AG04450 (cell line): ENCODE measurements at regions not wholly inside any gene's neighbourhood (a gene's known extent, or its start where the extent isn't known, plus 50 kb on each side); places are given as distances from the start of the nearest gene placed in this dataset.

Source experiments
- CTCF ChIA-PET: fragments of 300-600, 350-600 bp; formaldehyde crosslinking; extraction: SDS; loops from one replicate; lab custom pipeline; 2022; ENCODE audit warnings: antibody characterized with exemption, inconsistent platforms; lab: Charles Lee
- POLR2A ChIA-PET: fragments of 350-600 bp; formaldehyde crosslinking; extraction: SDS; loops from one replicate; lab custom pipeline; 2021; ENCODE audit warnings: antibody characterized with exemption, inconsistent platforms; lab: Yijun Ruan, JAX
- DNase-seq: peaks from one replicate; pipeline ENCODE4 v3.0.0-alpha.2; 2011; ENCODE audit warnings: low read depth, low spot score
- H3K27ac ChIP-seq: one replicate; pipeline ENCODE4 v1.5.1; 2012; ENCODE audit warnings: low read depth, low read length, control low read depth
- H3K27me3 ChIP-seq: one replicate; pipeline ENCODE4 v1.6.0; 2012; ENCODE audit warnings: low read length; ENCODE audit not compliant: control insufficient read depth, insufficient read depth
- H3K4me3 ChIP-seq: 2 replicates; pipeline ENCODE4 v1.5.1; 2011; ENCODE audit warnings: mild to moderate bottlenecking, low read depth, low read length, control low read depth
- H3K9me3 ChIP-seq: 2 replicates; pipeline ENCODE4 v1.5.1; 2012; ENCODE audit warnings: low read length; ENCODE audit not compliant: control insufficient read depth, insufficient read depth
- TF ChIP-seq, protein P1 (sequence below): IDR thresholded peaks from 2 replicates; pipeline ENCODE4 v1.5.1; 2011; ENCODE audit warnings: low read depth, low read length, control low read depth, inconsistent platforms

DNA sequence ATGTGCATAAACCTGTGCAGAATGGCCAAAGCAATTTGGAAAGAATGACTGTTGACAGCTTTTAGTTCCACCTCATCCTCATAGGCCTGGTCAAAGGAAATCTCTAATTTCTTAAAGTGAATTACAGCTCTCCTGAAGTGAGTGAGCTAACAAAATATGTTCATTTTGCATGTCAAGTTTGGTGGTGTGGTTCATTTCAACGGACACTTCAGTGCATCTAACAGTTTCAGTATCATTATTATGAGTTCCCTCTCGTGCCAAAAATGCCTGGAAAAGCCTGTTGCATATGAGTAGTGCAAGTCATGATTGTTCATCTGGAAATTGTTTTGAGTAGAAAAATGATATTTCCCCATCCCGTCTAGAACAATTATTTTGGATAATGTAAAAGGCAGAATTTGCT is 53.2 kb upstream of the HMHB1 start:
- peak; percentile 50 for DNase-seq
- ChIA-PET POLR2A (interaction anchor here (0.6 to 1.4 kb wide), 3 partner anchors 9 to 71 kb away, joined by 3 to 4 read pairs (median 3); no protein-coding TSS in a partner anchor), CTCF (interaction anchor here (0.6 to 1.0 kb wide), 3 partner anchors 384 to 870 kb away, joined by 3 read pairs; no protein-coding TSS in a partner anchor)

DNA sequence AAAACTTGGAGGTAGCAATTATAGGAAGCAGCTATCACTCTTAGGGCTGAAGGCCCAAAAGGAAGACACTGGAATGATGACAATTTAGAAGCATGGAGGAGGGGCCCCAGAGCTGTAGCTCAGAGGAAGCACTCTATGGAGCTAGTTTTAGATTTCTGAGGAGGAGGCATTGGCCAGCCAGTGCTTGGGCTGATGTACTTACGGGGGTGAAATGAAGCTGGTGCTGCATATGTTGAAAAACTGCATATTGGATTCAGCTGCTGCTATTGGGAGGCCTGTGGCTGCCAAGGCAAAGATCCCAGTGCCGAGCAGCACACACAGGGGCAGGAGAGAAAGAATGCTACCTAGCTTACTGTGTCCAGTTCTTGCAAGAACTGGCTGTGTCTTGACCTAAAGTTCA is 53.9 kb upstream of the HMHB1 start:
- H3K27ac ChIP-seq, result no peak overlapping the region
- POLR2A ChIA-PET, result interaction anchor here (0.6 to 1.4 kb wide), 2 partner anchors 13 to 71 kb away, joined by 3 to 4 read pairs; no protein-coding TSS in a partner anchor
- no peak for DNase-seq
- no peaks in the 10 kb centered on the region for H3K27me3 ChIP-seq
- no peak overlapping the region for H3K4me3 ChIP-seq
- CTCF ChIA-PET, result interaction anchor here (1.2 kb wide), 1 partner anchor 67 kb away, joined by 3 read pairs; no protein-coding TSS in a partner anchor
- TF ChIP-seq, protein P1, sequence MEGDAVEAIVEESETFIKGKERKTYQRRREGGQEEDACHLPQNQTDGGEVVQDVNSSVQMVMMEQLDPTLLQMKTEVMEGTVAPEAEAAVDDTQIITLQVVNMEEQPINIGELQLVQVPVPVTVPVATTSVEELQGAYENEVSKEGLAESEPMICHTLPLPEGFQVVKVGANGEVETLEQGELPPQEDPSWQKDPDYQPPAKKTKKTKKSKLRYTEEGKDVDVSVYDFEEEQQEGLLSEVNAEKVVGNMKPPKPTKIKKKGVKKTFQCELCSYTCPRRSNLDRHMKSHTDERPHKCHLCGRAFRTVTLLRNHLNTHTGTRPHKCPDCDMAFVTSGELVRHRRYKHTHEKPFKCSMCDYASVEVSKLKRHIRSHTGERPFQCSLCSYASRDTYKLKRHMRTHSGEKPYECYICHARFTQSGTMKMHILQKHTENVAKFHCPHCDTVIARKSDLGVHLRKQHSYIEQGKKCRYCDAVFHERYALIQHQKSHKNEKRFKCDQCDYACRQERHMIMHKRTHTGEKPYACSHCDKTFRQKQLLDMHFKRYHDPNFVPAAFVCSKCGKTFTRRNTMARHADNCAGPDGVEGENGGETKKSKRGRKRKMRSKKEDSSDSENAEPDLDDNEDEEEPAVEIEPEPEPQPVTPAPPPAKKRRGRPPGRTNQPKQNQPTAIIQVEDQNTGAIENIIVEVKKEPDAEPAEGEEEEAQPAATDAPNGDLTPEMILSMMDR, result no peak
- H3K9me3 ChIP-seq, result no peaks in the 10 kb centered on the region

More for the DNA sequence above, 53.2 kb upstream of the HMHB1 start:
- Histone ChIP-seq H3K4me3 (no peak overlapping the region), H3K27ac (no peak overlapping the region), H3K27me3 (no peaks in the 10 kb centered on the region), H3K9me3 (no peaks in the 10 kb centered on the region)
- TF ChIP-seq, protein P1, result no peak

DNA sequence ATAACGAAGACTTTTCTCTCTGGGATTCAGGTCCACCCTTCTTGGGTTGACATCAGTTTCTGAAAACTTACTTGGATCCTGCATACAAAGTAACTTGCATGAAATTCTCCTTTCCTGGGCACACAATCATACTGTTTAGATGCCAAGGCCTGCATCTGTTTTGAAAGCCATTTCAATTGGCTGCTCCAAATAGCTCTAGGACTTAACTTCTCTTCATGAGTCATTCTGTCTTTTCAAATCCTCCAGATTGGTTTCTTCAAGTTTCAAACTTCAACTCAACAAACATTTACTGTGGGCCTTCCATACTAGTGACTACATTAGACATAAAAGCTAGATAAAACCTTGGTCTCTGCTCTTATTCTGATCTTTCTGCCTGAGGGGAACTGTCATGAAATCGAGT is 54.8 kb upstream of the HMHB1 start:
- ChIA-PET POLR2A (no interaction called here), CTCF (no interaction called here)
- no peak for DNase-seq
- no peak overlapping the region for H3K4me3 ChIP-seq
- H3K27ac ChIP-seq, result no peak overlapping the region
- H3K9me3 ChIP-seq, result no peaks in the 10 kb centered on the region
- H3K27me3 ChIP-seq, result no peaks in the 10 kb centered on the region
- TF ChIP-seq, protein P1, result no peak

DNA sequence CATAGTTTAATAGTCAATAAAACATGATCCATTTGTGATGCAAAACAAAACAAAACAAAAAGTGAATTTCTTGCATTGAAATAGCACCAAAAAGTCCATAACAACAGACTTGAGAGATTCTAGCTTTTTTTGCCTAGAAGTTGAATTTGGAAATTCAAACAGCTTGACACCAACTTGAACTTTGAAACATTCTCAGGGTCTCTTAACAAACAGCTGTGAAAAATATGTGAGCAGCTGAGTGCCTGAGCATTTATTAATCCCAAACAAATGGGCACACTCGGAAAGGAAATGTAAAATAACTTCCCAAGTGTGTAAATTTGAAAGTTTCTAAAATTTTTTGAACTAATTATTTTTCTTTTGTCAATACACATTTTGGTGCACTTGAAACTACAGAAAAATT is 56.0 kb upstream of the HMHB1 start:
- Histone ChIP-seq H3K4me3 (no peak overlapping the region), H3K27ac (no peak overlapping the region), H3K27me3 (no peaks in the 10 kb centered on the region), H3K9me3 (no peaks in the 10 kb centered on the region)
- POLR2A ChIA-PET, result no interaction called here
- no peak for DNase-seq
- TF ChIP-seq, protein P1, result no peak
- CTCF ChIA-PET, result no interaction called here

DNA sequence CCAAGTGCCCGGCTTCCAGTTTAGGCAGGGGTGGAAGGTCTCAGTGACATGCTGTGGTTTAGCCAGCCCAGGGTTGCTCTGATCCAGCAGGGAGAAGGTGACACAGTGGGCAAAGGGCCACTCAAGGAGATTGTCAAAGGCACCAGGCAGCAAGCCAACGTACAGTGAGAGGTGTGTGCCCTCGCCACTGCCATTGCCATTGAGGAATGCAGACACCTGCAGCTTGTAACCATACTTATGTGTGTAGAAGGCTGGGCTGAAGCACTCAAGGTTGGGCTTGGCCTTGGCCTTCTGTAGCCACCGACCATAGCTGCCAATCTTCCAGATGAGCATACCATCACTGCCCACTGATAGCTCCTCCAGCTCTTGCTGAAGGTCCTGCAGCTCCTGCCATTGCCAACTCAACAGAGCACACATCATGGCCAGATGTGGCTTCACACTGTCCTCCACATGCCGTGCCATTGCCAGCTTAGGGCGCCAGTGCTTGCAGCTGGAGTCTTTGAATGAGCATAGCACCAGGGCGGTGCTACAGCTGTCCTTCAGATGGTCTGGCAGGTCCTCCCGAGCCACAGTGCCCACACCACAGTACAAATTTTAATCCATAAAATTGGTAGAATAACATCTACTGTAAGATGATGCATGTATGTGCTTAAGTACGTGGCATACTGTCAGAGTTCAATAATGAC is 59.7 kb upstream of the HMHB1 start:
- H3K27ac ChIP-seq, result no peak overlapping the region
- no peaks in the 10 kb centered on the region for H3K9me3 ChIP-seq
- DNase-seq, result no peak
- TF ChIP-seq, protein P1, result no peak
- ChIA-PET POLR2A (no interaction called here), CTCF (no interaction called here)
- no peaks in the 10 kb centered on the region for H3K27me3 ChIP-seq
- no peak overlapping the region for H3K4me3 ChIP-seq
